H9 (cell line): ENCODE measurements at regions not wholly inside any gene's neighbourhood (a gene's known extent, or its start where the extent isn't known, plus 50 kb on each side); places are given as distances from the start of the nearest gene placed in this dataset.

ENCODE experiments used
- DNase-seq: peaks from one replicate; pipeline ENCODE4 v3.0.0-alpha.2; 2017
- H2AFZ ChIP-seq: one replicate; pipeline ENCODE4 v1.6.1; 2013; ENCODE audit warnings: mild to moderate bottlenecking, low read length, control low read depth, moderate library complexity
- H2AK5ac ChIP-seq: 2 replicates; pipeline ENCODE4 v1.6.1; 2013; ENCODE audit warnings: low read length, control low read depth, mixed read lengths; ENCODE audit not compliant: insufficient read length
- H2BK120ac ChIP-seq: one replicate; pipeline ENCODE4 v1.6.1; 2013; ENCODE audit warnings: low read depth, mild to moderate bottlenecking, low read length, control low read depth, inconsistent platforms; ENCODE audit not compliant: poor library complexity, severe bottlenecking
- H2BK12ac ChIP-seq: 2 replicates; pipeline ENCODE4 v1.6.1; 2013; ENCODE audit warnings: low read length, control low read depth, mixed read lengths, low read depth; ENCODE audit not compliant: insufficient read length
- H2BK15ac ChIP-seq: 2 replicates; pipeline ENCODE4 v1.6.1; 2013; ENCODE audit warnings: low read depth, low read length, control low read depth
- H2BK20ac ChIP-seq: one replicate; pipeline ENCODE4 v1.6.1; 2013; ENCODE audit warnings: low read depth, mild to moderate bottlenecking, low read length, control low read depth, inconsistent platforms; ENCODE audit not compliant: poor library complexity, severe bottlenecking
- H2BK5ac ChIP-seq: 2 replicates; pipeline ENCODE4 v1.6.1; 2013; ENCODE audit warnings: low read length, control low read depth, mixed read lengths; ENCODE audit not compliant: insufficient read length
- H3K14ac ChIP-seq: 2 replicates; pipeline ENCODE4 v1.6.1; 2013; ENCODE audit warnings: low read length, control low read depth; ENCODE audit not compliant: insufficient read depth
- H3K18ac ChIP-seq: 2 replicates; pipeline ENCODE4 v1.6.1; 2013; ENCODE audit warnings: low read depth, mild to moderate bottlenecking, mixed read lengths, low read length, control low read depth; ENCODE audit not compliant: insufficient read length
- H3K23ac ChIP-seq: 2 replicates; pipeline ENCODE4 v1.6.1; 2013; ENCODE audit warnings: low read length, control low read depth, mixed read lengths, low read depth; ENCODE audit not compliant: insufficient read length
- H3K23me2 ChIP-seq: 2 replicates; pipeline ENCODE4 v1.6.1; 2013; ENCODE audit warnings: low read depth, mild to moderate bottlenecking, mixed read lengths, low read length, control low read depth; ENCODE audit not compliant: insufficient read length, poor library complexity, severe bottlenecking
- H3K27ac ChIP-seq: 2 replicates; pipeline ENCODE4 v1.5.1; 2013; ENCODE audit warnings: low read length, control low read depth, mixed read lengths, low read depth; ENCODE audit not compliant: insufficient read length
- H3K27me3 ChIP-seq: 2 replicates; pipeline ENCODE4 v1.6.1; 2013; ENCODE audit warnings: low read length, control low read depth, inconsistent platforms; ENCODE audit not compliant: insufficient read depth
- H3K4ac ChIP-seq: 2 replicates; pipeline ENCODE4 v1.6.1; 2013; ENCODE audit warnings: low read depth, mild to moderate bottlenecking, control low read depth, inconsistent platforms, low read length, moderate library complexity
- H3K4me1 ChIP-seq: 2 replicates; pipeline ENCODE4 v1.6.1; 2013; ENCODE audit warnings: low read length, control low read depth, inconsistent platforms; ENCODE audit not compliant: insufficient read depth
- H3K4me2 ChIP-seq: 2 replicates; pipeline ENCODE4 v1.6.1; 2013; ENCODE audit warnings: low read length, control low read depth, mixed read lengths; ENCODE audit not compliant: insufficient read length, insufficient read depth
- H3K56ac ChIP-seq: 2 replicates; pipeline ENCODE4 v1.6.1; 2013; ENCODE audit warnings: low read depth, mild to moderate bottlenecking, mixed read lengths, low read length, control low read depth; ENCODE audit not compliant: insufficient read length
- H3K79me1 ChIP-seq: 2 replicates; pipeline ENCODE4 v1.6.1; 2013; ENCODE audit warnings: low read depth, mild to moderate bottlenecking, moderate library complexity, low read length, control low read depth, inconsistent platforms; ENCODE audit not compliant: insufficient read depth, poor library complexity, severe bottlenecking
- H3K79me2 ChIP-seq: 2 replicates; pipeline ENCODE4 v1.6.1; 2013; ENCODE audit warnings: low read length, control low read depth, inconsistent platforms; ENCODE audit not compliant: insufficient read depth
- H3K9ac ChIP-seq: 2 replicates; pipeline ENCODE4 v1.6.1; 2013; ENCODE audit warnings: low read length, control low read depth, mixed read lengths; ENCODE audit not compliant: insufficient read length; ENCODE audit errors: extremely low read depth
- H3K9me3 ChIP-seq: one replicate; pipeline ENCODE4 v1.6.1; 2013; ENCODE audit warnings: low read depth, low read length, inconsistent platforms; ENCODE audit not compliant: control insufficient read depth
- H3T11ph ChIP-seq: one replicate; pipeline ENCODE4 v1.6.1; 2013; ENCODE audit warnings: mild to moderate bottlenecking, low read length, control low read depth, inconsistent platforms
- H4K20me1 ChIP-seq: one replicate; pipeline ENCODE4 v1.6.1; 2013; ENCODE audit not compliant: control insufficient read depth, insufficient read length, insufficient read depth
- H4K5ac ChIP-seq: 2 replicates; pipeline ENCODE4 v1.6.1; 2013; ENCODE audit warnings: low read depth, mild to moderate bottlenecking, mixed read lengths, low read length, control low read depth; ENCODE audit not compliant: insufficient read length
- H4K8ac ChIP-seq: replicated peaks from 2 replicates; pipeline ENCODE4 v1.6.1; 2013; ENCODE audit warnings: low read length, control low read depth, mixed read lengths, low read depth; ENCODE audit not compliant: insufficient read length
- H4K91ac ChIP-seq: 2 replicates; pipeline ENCODE4 v1.6.1; 2013; ENCODE audit warnings: low read depth, mild to moderate bottlenecking, moderate library complexity, mixed read lengths, low read length, control low read depth; ENCODE audit not compliant: insufficient read length
- H3K27ac Mint-ChIP-seq, 3 experiments: 2 replicates in 2 of 3; 3 replicates in 1 of 3; pipeline ENCODE4 v1.8.0; 2020 to 2021; ENCODE audit warnings: mixed read lengths in 3 of 3, mild to moderate bottlenecking in 1 of 3, moderate library complexity in 1 of 3
- H3K27me3 Mint-ChIP-seq: 2 replicates; pipeline ENCODE4 v1.8.0; 2021; ENCODE audit warnings: low read depth, mild to moderate bottlenecking, moderate library complexity, mixed read lengths
- H3K36me3 Mint-ChIP-seq, 3 experiments: 2 replicates in 2 of 3; 3 replicates in 1 of 3; pipeline ENCODE4 v1.8.0; 2020 to 2021; ENCODE audit warnings: low read depth in 3 of 3, mixed read lengths in 3 of 3; ENCODE audit not compliant: insufficient read depth in 1 of 3
- H3K4me1 Mint-ChIP-seq, 2 experiments: 2 replicates each; pipeline ENCODE4 v1.8.0; 2020; ENCODE audit warnings: mixed read lengths in 2 of 2
- H3K4me3 Mint-ChIP-seq, 2 experiments: 2 replicates in 1 of 2; 3 replicates in 1 of 2; pipeline ENCODE4 v1.8.0; 2020 to 2021; ENCODE audit warnings: mild to moderate bottlenecking in 2 of 2, mixed read lengths in 2 of 2, moderate library complexity in 1 of 2
- H3K9me3 Mint-ChIP-seq, 2 experiments: 2 replicates in 1 of 2; 3 replicates in 1 of 2; pipeline ENCODE4 v1.8.0; 2020; ENCODE audit warnings: mild to moderate bottlenecking in 2 of 2, mixed read lengths in 2 of 2, moderate library complexity in 1 of 2
- WGBS: extraction: QIAGEN DNeasy Blood & Tissue Kit; methylation state at CpG from one replicate; pipeline ENCODE4 v1.1.7; 2013; ENCODE audit warnings: missing lambda C conversion rate, low lambda C conversion rate, mixed read lengths; ENCODE audit not compliant: insufficient read length; ENCODE audit errors: extremely low coverage; 5-methylcytosine and 5-hydroxymethylcytosine counted together
- TF ChIP-seq, protein P1 (sequence below): fragments of 200-600 bp; sonication (generic); conservative IDR thresholded peaks from 3 replicates; pipeline ENCODE4 v1.8.0; 2021; ENCODE audit warnings: antibody characterized with exemption, mild to moderate bottlenecking

DNA sequence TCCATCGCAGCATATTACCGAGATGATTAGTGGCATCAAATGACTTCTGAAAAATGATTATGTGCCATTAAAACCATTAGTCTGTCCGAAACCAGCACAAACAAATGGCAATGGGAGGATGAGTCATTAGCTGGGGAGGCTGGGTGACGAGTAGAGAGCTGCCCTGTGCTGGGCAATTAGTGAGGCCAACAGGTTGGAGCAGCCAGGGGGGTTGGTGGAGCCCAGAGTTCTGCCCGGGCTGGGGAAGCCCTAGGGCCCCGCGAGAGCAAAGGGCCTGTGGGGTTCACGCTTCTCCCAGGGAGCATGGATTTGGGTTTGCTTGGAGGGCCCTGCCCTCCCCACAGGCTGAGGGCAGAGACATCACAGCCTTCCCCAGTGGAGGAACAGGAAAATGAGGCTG lies 152.1 kb upstream of the RPL38 start:
- H3K79me2 ChIP-seq = no peaks in the 10 kb centered on the region; the same call in 1 of the 2 replicates
- no peaks in the 10 kb centered on the region for H3K79me1 ChIP-seq
- no peak overlapping the region for H2BK120ac ChIP-seq
- H3K18ac ChIP-seq = no peak overlapping the region
- no peak overlapping the region for H2BK15ac ChIP-seq
- H3K4ac ChIP-seq = no peak overlapping the region
- H4K5ac ChIP-seq = no peak overlapping the region
- Mint-ChIP-seq H3K27me3 (peaks cover 11% of the 10 kb centered on the region), H3K4me1 (peaks cover 11 to 37% of the 10 kb centered on the region in 2 experiments), H3K4me3 (no peak overlapping the region), H3K9me3 (no peaks in the 10 kb centered on the region), H3K36me3 (no peaks in the 10 kb centered on the region), H3K27ac (no peak overlapping the region)
- no peak overlapping the region for H2BK12ac ChIP-seq
- no peak overlapping the region for H3K27ac ChIP-seq
- WGBS = no CpG with 5 or more reads among the region's 8 CpGs
- H3K14ac ChIP-seq = no peak overlapping the region
- no peak overlapping the region for H3K9ac ChIP-seq
- TF ChIP-seq, protein P1, sequence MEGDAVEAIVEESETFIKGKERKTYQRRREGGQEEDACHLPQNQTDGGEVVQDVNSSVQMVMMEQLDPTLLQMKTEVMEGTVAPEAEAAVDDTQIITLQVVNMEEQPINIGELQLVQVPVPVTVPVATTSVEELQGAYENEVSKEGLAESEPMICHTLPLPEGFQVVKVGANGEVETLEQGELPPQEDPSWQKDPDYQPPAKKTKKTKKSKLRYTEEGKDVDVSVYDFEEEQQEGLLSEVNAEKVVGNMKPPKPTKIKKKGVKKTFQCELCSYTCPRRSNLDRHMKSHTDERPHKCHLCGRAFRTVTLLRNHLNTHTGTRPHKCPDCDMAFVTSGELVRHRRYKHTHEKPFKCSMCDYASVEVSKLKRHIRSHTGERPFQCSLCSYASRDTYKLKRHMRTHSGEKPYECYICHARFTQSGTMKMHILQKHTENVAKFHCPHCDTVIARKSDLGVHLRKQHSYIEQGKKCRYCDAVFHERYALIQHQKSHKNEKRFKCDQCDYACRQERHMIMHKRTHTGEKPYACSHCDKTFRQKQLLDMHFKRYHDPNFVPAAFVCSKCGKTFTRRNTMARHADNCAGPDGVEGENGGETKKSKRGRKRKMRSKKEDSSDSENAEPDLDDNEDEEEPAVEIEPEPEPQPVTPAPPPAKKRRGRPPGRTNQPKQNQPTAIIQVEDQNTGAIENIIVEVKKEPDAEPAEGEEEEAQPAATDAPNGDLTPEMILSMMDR = no peak
- no peak overlapping the region for H3T11ph ChIP-seq
- H4K91ac ChIP-seq = no peak overlapping the region
- no peak overlapping the region for H3K56ac ChIP-seq
- H3K23me2 ChIP-seq = no peaks in the 10 kb centered on the region
- no peak overlapping the region for H2AK5ac ChIP-seq
- H2AFZ ChIP-seq = no peak overlapping the region
- H4K20me1 ChIP-seq = no peaks in the 10 kb centered on the region
- no peak overlapping the region for H2BK20ac ChIP-seq
- H3K4me1 ChIP-seq = no peaks in the 10 kb centered on the region
- H3K9me3 ChIP-seq = no peaks in the 10 kb centered on the region
- H3K23ac ChIP-seq = no peak overlapping the region
- no peak for DNase-seq
- H2BK5ac ChIP-seq = no peak overlapping the region
- no peak overlapping the region for H4K8ac ChIP-seq
- no peaks in the 10 kb centered on the region for H3K27me3 ChIP-seq
- no peak overlapping the region for H3K4me2 ChIP-seq
